A549 (cell line): ENCODE measurements at regions not wholly inside any gene's neighbourhood (a gene's known extent, or its start where the extent isn't known, plus 50 kb on each side); places are given as distances from the start of the nearest gene placed in this dataset.

Experiments
- ATAC-seq, 2 experiments: fragments of 200-7000 bp in 1 of 2; fragments of >200 bp in 1 of 2; cut with Nextera tagmentation in 1 of 2; cut with Tn5 transposase in 1 of 2; 3 replicates each; pipeline versions ENCODE4 v1.8.0 to v1.9.1; 2018 to 2020; ENCODE audit warnings: mild to moderate bottlenecking in 1 of 2, moderate library complexity in 1 of 2
- CTCF ChIA-PET: fragments of 300-600 bp; sonication (Branson Sonifier 250); formaldehyde crosslinking; extraction: SDS; loops from one replicate; lab custom pipeline; 2021; ENCODE audit warnings: antibody characterized with exemption, inconsistent platforms; lab: Yijun Ruan, JAX
- POLR2A ChIA-PET: fragments of 350-600 bp; formaldehyde crosslinking; extraction: SDS; loops from one replicate; lab custom pipeline; 2021; ENCODE audit warnings: antibody characterized with exemption, inconsistent platforms; lab: Yijun Ruan, JAX
- DNase-seq, 2 experiments: peaks; one replicate each; pipeline versions ENCODE4 v3.0.0 to v3.0.0-alpha.2; 2011 to 2016; ENCODE audit warnings: low read depth in 1 of 2, low spot score in 1 of 2
- FAIRE-seq: peaks from 2 replicates; lab custom pipeline; 2011; peaks lifted over from hg19 to GRCh38; lab: Jason Lieb, UNC
- H3K27ac ChIP-seq, 2 experiments: fragments of >200 bp; sonication (Bioruptor Twin); formaldehyde crosslinking; 3 replicates each; pipeline ENCODE4 v1.5.1; 2016 to 2017
- H3K4me1 ChIP-seq: fragments of >200 bp; sonication (Bioruptor Twin); formaldehyde crosslinking; 3 replicates; pipeline ENCODE4 v1.6.1; 2016
- H3K4me2 ChIP-seq: fragments of >200 bp; sonication (Bioruptor Twin); formaldehyde crosslinking; 3 replicates; pipeline ENCODE4 v1.6.1; 2016
- H3K4me3 ChIP-seq: fragments of >200 bp; sonication (Bioruptor Twin); formaldehyde crosslinking; 3 replicates; pipeline ENCODE4 v1.5.1; 2016
- H3K9me3 ChIP-seq: fragments of >200 bp; sonication (Bioruptor Twin); formaldehyde crosslinking; 3 replicates; pipeline ENCODE4 v1.6.1; 2016
- BHLHE40 ChIP-seq: IDR thresholded peaks from 2 replicates; pipeline ENCODE4 v1.6.1; 2012; ENCODE audit warnings: low read depth, low read length, inconsistent platforms
- CBX2 ChIP-seq: fragments of 200-600 bp; sonication (generic); IDR thresholded peaks from 2 replicates; pipeline ENCODE4 v1.6.1; 2016; ENCODE audit warnings: low read depth, mild to moderate bottlenecking, borderline replicate concordance
- CEBPB ChIP-seq, 2 experiments: fragments of >200 bp in 1 of 2; sonication (Bioruptor Twin) in 1 of 2; formaldehyde crosslinking in 1 of 2; IDR thresholded peaks; 2 replicates each; pipeline ENCODE4 v1.6.1; 2012 to 2016
- CHD2 ChIP-seq: fragments of 150-350 bp; IDR thresholded peaks from 2 replicates; pipeline ENCODE4 v1.6.1; 2014; ENCODE audit warnings: low read length; ENCODE audit not compliant: partially characterized antibody
- EHMT2 ChIP-seq: fragments of 200-600 bp; sonication (generic); IDR thresholded peaks from 2 replicates; pipeline ENCODE4 v1.6.1; 2016; ENCODE audit warnings: antibody characterized with exemption, low read depth, mild to moderate bottlenecking, moderate library complexity
- ESRRA ChIP-seq: fragments of 150-350 bp; IDR thresholded peaks from 2 replicates; pipeline ENCODE4 v1.6.1; 2014; ENCODE audit warnings: mild to moderate bottlenecking, low read length, borderline replicate concordance
- FOSL2 ChIP-seq, 2 experiments: fragments of 450-650 bp in 1 of 2; fragments of >200 bp in 1 of 2; sonication (Bioruptor Twin) in 1 of 2; formaldehyde crosslinking; IDR thresholded peaks; 2 replicates each; pipeline versions ENCODE4 v1.5.0 to v1.6.1; 2016 to 2020; ENCODE audit warnings: mild to moderate bottlenecking in 1 of 2, moderate library complexity in 1 of 2
- HEYL ChIP-seq: fragments of 250-450 bp; sonication (Bioruptor Pico); IDR thresholded peaks from 2 replicates; pipeline ENCODE4 v1.8.0; 2021; ENCODE audit warnings: mild to moderate bottlenecking, moderate library complexity
- JUNB ChIP-seq: fragments of >200 bp; sonication (Bioruptor Twin); formaldehyde crosslinking; IDR thresholded peaks from 2 replicates; pipeline ENCODE4 v1.6.1; 2016
- MAZ ChIP-seq: fragments of 150-350 bp; IDR thresholded peaks from 2 replicates; pipeline ENCODE4 v1.6.1; 2014; ENCODE audit warnings: antibody characterized with exemption, low read depth, low read length, borderline replicate concordance
- NR3C1 ChIP-seq: fragments of >200 bp; sonication (Bioruptor Twin); formaldehyde crosslinking; IDR thresholded peaks from 3 replicates; pipeline ENCODE4 v1.6.1; 2017
- POLR2AphosphoS2 ChIP-seq: conservative IDR thresholded peaks from 2 replicates; pipeline ENCODE4 v1.6.1; 2012; ENCODE audit warnings: low read length, improper control_type of control experiment, inconsistent platforms
- RARB ChIP-seq: fragments of 250-450 bp; sonication (Bioruptor Pico); IDR thresholded peaks from 2 replicates; pipeline ENCODE4 v1.8.0; 2021; ENCODE audit warnings: mild to moderate bottlenecking, moderate library complexity
- RCOR1 ChIP-seq: fragments of 150-350 bp; IDR thresholded peaks from 2 replicates; pipeline ENCODE4 v1.6.1; 2014; ENCODE audit warnings: antibody characterized with exemption, low read length, low read depth
- TFCP2L1 ChIP-seq: fragments of 250-450 bp; sonication (Bioruptor Pico); IDR thresholded peaks from 2 replicates; pipeline ENCODE4 v1.5.0; 2021; ENCODE audit warnings: mild to moderate bottlenecking
- ZNF302 ChIP-seq: fragments of 250-450 bp; sonication (Bioruptor Pico); IDR thresholded peaks from 2 replicates; pipeline ENCODE4 v1.9.0; 2021; ENCODE audit warnings: inconsistent platforms, mild to moderate bottlenecking, moderate library complexity
- whole genome bisulfite sequencing: methylation state at CpG from one replicate; pipeline ENCODE4 v1.1.6; 2017; ENCODE audit errors: missing lambda C conversion rate; 5-methylcytosine and 5-hydroxymethylcytosine counted together
- TF ChIP-seq, protein P1 (sequence below): fragments of 250-450 bp; sonication (Bioruptor Pico); IDR thresholded peaks from 2 replicates; pipeline ENCODE4 v1.5.0; 2020; ENCODE audit warnings: low read depth, mild to moderate bottlenecking, moderate library complexity
- TF ChIP-seq, protein P2 (sequence below): IDR thresholded peaks from 2 replicates; pipeline ENCODE4 v1.6.1; 2012
- TF ChIP-seq, protein P3 (sequence below): fragments of 150-350 bp; IDR thresholded peaks from 2 replicates; pipeline ENCODE4 v1.6.1; 2014; ENCODE audit warnings: low read depth, mild to moderate bottlenecking, low read length
- TF ChIP-seq, protein P4 (sequence below): fragments of 250-450 bp; sonication (Bioruptor Pico); IDR thresholded peaks from 2 replicates; pipeline ENCODE4 v1.5.0; 2021; ENCODE audit warnings: mild to moderate bottlenecking, moderate library complexity, borderline replicate concordance
- TF ChIP-seq, protein P5 (sequence below): fragments of >200 bp; sonication (Bioruptor Twin); formaldehyde crosslinking; IDR thresholded peaks from 3 replicates; pipeline ENCODE4 v1.6.1; 2016
- TF ChIP-seq, protein P6 (sequence below): IDR thresholded peaks from 2 replicates; pipeline ENCODE4 v1.6.1; 2012; ENCODE audit warnings: low read depth, borderline replicate concordance

DNA sequence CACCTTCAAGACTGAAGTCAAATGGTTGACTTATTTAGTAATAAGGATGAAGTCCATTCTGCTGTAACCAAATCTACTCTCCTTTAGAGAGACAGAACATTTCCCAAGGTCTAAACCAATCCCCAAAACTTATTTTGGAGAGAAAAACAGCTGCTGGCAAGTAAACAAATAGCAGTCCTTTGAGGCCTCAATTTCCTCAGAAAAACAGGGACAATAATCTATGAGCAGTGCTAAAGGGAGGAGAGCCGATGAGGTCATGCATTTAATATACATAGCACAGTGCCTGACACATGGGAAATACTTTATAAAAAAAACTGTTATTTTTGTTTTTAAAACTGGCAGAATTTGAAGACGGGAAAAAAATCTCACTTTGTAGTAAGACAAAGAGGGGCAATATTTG is 526.0 kb downstream of the EPM2A start:
- CTCF ChIA-PET: no interaction called here
- no peak for DNase-seq
- no peak for TF ChIP-seq RCOR1
- TF ChIP-seq, protein P1, sequence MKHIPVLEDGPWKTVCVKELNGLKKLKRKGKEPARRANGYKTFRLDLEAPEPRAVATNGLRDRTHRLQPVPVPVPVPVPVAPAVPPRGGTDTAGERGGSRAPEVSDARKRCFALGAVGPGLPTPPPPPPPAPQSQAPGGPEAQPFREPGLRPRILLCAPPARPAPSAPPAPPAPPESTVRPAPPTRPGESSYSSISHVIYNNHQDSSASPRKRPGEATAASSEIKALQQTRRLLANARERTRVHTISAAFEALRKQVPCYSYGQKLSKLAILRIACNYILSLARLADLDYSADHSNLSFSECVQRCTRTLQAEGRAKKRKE: no peak
- no peak for TF ChIP-seq TFCP2L1 (CRISPR knock-in tag)
- TF ChIP-seq CEBPB (IDR thresholded peaks at IDR 0.05): no peak
- no peak for TF ChIP-seq JUNB
- TF ChIP-seq POLR2AphosphoS2: no peak
- no peak for TF ChIP-seq MAZ
- no peak for TF ChIP-seq CBX2
- TF ChIP-seq, protein P2, sequence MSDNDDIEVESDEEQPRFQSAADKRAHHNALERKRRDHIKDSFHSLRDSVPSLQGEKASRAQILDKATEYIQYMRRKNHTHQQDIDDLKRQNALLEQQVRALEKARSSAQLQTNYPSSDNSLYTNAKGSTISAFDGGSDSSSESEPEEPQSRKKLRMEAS: no peak
- TF ChIP-seq, protein P3, sequence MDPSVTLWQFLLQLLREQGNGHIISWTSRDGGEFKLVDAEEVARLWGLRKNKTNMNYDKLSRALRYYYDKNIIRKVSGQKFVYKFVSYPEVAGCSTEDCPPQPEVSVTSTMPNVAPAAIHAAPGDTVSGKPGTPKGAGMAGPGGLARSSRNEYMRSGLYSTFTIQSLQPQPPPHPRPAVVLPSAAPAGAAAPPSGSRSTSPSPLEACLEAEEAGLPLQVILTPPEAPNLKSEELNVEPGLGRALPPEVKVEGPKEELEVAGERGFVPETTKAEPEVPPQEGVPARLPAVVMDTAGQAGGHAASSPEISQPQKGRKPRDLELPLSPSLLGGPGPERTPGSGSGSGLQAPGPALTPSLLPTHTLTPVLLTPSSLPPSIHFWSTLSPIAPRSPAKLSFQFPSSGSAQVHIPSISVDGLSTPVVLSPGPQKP: no peak
- TF ChIP-seq HEYL (CRISPR knock-in tag): no peak
- TF ChIP-seq, protein P4, sequence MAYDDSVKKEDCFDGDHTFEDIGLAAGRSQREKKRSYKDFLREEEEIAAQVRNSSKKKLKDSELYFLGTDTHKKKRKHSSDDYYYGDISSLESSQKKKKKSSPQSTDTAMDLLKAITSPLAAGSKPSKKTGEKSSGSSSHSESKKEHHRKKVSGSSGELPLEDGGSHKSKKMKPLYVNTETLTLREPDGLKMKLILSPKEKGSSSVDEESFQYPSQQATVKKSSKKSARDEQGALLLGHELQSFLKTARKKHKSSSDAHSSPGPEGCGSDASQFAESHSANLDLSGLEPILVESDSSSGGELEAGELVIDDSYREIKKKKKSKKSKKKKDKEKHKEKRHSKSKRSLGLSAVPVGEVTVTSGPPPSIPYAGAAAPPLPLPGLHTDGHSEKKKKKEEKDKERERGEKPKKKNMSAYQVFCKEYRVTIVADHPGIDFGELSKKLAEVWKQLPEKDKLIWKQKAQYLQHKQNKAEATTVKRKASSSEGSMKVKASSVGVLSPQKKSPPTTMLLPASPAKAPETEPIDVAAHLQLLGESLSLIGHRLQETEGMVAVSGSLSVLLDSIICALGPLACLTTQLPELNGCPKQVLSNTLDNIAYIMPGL (CRISPR knock-in tag): no peak
- no peak for TF ChIP-seq NR3C1
- TF ChIP-seq BHLHE40: no peak
- TF ChIP-seq ZNF302 (CRISPR knock-in tag): no peak
- TF ChIP-seq, protein P5, sequence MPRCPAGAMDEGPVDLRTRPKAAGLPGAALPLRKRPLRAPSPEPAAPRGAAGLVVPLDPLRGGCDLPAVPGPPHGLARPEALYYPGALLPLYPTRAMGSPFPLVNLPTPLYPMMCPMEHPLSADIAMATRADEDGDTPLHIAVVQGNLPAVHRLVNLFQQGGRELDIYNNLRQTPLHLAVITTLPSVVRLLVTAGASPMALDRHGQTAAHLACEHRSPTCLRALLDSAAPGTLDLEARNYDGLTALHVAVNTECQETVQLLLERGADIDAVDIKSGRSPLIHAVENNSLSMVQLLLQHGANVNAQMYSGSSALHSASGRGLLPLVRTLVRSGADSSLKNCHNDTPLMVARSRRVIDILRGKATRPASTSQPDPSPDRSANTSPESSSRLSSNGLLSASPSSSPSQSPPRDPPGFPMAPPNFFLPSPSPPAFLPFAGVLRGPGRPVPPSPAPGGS: no peak
- H3K4me2 ChIP-seq: no peak overlapping the region
- no peak overlapping the region for H3K27ac ChIP-seq
- ATAC-seq: no peak
- H3K4me3 ChIP-seq: no peak overlapping the region
- POLR2A ChIA-PET: no interaction called here
- no peak for FAIRE-seq
- 87% methylated on average over 2 of the region's 2 CpGs for WGBS
- H3K4me1 ChIP-seq: no peaks in the 10 kb centered on the region
- H3K9me3 ChIP-seq: no peaks in the 10 kb centered on the region

DNA sequence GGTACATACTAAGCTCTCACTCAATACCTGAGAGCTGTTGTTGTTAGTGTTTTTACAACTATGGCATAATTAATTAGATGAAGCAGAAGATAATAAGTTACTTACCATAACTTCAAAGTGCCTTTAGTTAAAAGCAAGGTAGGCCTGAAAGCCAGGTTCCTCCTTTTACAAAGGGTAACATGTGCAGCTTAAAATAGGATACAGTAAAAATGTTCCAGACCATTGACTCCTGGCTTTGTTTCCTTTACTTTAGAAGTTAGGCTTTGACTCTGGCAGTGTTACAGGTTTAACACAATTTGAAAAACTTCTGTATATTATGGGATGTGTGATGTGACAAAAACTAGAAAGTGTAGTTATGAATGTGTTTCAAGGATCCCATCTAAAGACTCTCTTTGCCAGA is 522.5 kb downstream of the EPM2A start:
- FAIRE-seq (no peak), DNase-seq (no peak), ATAC-seq (no peak)
- H3K4me3 ChIP-seq: no peak overlapping the region
- POLR2A ChIA-PET: no interaction called here
- H3K4me1 ChIP-seq: no peaks in the 10 kb centered on the region
- TF ChIP-seq, protein P1: no peak
- TF ChIP-seq CBX2: no peak
- no peak overlapping the region for H3K27ac ChIP-seq
- H3K9me3 ChIP-seq: no peaks in the 10 kb centered on the region
- no peak overlapping the region for H3K4me2 ChIP-seq
- CTCF ChIA-PET: interaction anchor here (0.8 to 1.7 kb wide), 4 partner anchors 9 to 125 kb away, joined by 3 to 5 read pairs (median 3); no protein-coding TSS in a partner anchor

DNA sequence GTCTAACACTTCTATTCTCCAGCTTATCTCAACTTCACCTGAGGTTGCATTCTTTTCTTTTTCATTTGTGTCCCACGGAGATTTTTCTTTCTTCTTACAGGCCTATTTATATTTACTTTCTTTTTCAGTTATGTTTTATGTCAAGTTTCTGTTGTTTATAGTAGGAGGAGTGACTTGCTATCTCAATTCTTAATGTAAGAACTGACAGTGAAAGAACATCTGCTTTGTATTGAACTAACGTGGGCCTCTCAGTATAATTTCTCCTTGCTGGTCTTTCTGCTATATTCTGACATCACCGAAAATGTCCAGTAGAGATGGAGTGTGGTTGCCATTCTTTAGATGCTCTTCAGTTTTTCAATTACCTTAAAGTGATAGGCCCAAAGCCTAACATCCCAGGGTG is 521.7 kb downstream of the EPM2A start:
- FAIRE-seq (no peak), DNase-seq (no peak), ATAC-seq (no peak)
- CTCF ChIA-PET: interaction anchor here (0.9 to 1.7 kb wide), 2 partner anchors 10 to 604 kb away, joined by 3 to 5 read pairs; no protein-coding TSS in a partner anchor
- H3K4me2 ChIP-seq: no peak overlapping the region
- no peaks in the 10 kb centered on the region for H3K4me1 ChIP-seq
- H3K4me3 ChIP-seq: no peak overlapping the region
- POLR2A ChIA-PET: no interaction called here
- no peak overlapping the region for H3K27ac ChIP-seq
- TF ChIP-seq EHMT2 (no peak), CHD2 (no peak), RARB (CRISPR knock-in tag) (no peak), ESRRA (no peak), FOSL2 (IDR thresholded peaks at IDR 0.05) (no peak), FOSL2 (CRISPR knock-in tag; IDR thresholded peaks at IDR 0.05) (no peak)
- TF ChIP-seq, protein P6, sequence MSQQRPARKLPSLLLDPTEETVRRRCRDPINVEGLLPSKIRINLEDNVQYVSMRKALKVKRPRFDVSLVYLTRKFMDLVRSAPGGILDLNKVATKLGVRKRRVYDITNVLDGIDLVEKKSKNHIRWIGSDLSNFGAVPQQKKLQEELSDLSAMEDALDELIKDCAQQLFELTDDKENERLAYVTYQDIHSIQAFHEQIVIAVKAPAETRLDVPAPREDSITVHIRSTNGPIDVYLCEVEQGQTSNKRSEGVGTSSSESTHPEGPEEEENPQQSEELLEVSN: no peak
- no peaks in the 10 kb centered on the region for H3K9me3 ChIP-seq
- WGBS: 67% methylated on average over 3 of the region's 3 CpGs
